Gastrocnemius medialis (tissue), 4 donors: ENCODE measurements at regions not wholly inside any gene's neighbourhood (a gene's known extent, or its start where the extent isn't known, plus 50 kb on each side); places are given as distances from the start of the nearest gene placed in this dataset.

ENCODE experiments used
- ATAC-seq, 2 donors: fragments of 150-250 bp; one replicate each; pipeline ENCODE4 v1.9.1; 2016
- DNase-seq, 2 donors: peaks; one replicate each; pipeline ENCODE4 v3.0.0-alpha.2; 2019
- H3K27ac ChIP-seq, 4 donors: fragments of 200-600 bp; sonication (generic); 1 replicate in 1 of 4; 2 replicates in 3 of 4; pipeline ENCODE4 v1.5.1; 2016 to 2018; ENCODE audit warnings: mild to moderate bottlenecking in 2 of 4, moderate library complexity in 1 of 4
- H3K27me3 ChIP-seq, 3 donors: fragments of 200-600 bp; sonication (generic) in 2 of 3; 1 replicate in 1 of 3; 2 replicates in 2 of 3; pipeline versions ENCODE4 v1.5.1 to v1.6.0; 2016 to 2019; ENCODE audit warnings: mild to moderate bottlenecking in 1 of 3, moderate library complexity in 1 of 3
- H3K36me3 ChIP-seq, 2 donors: fragments of 200-600 bp; sonication (generic) in 1 of 2; one replicate each; pipeline ENCODE4 v1.5.1; 2017 to 2018
- H3K4me1 ChIP-seq, 2 donors: fragments of 200-600 bp; sonication (generic) in 1 of 2; one replicate each; pipeline ENCODE4 v1.5.1; 2016 to 2017; ENCODE audit warnings: mild to moderate bottlenecking in 2 of 2
- H3K4me3 ChIP-seq, 4 donors: fragments of 200-600 bp; sonication (generic) in 3 of 4; 1 replicate in 1 of 4; 2 replicates in 3 of 4; pipeline ENCODE4 v1.5.1; 2016 to 2019; ENCODE audit warnings: mild to moderate bottlenecking in 2 of 4
- H3K9me3 ChIP-seq, 3 donors: fragments of 200-600 bp; sonication (generic) in 2 of 3; 1 replicate in 1 of 3; 2 replicates in 2 of 3; pipeline ENCODE4 v1.5.1; 2016 to 2019
- POLR2A ChIP-seq, 2 donors: fragments of 450-650 bp; IDR thresholded peaks; one replicate each; pipeline ENCODE4 v1.6.1; 2017; ENCODE audit warnings: antibody characterized with exemption in 2 of 2, mild to moderate bottlenecking in 2 of 2, moderate library complexity in 2 of 2
- in situ Hi-C, 4 donors: fragments of 200-750 bp; cut with MboI; loops; one replicate each; pipeline versions ENCODE4 v1.15.0 to v1.8.0; 2017; ENCODE audit warnings: low sequenced_read_pairs in 4 of 4
- intact Hi-C: fragments of 100-400 bp; cut with DNase I; formaldehyde crosslinking; loops from one replicate; pipeline ENCODE4 v1.15.1; 2023; ENCODE audit warnings: low total_unique reads
- TF ChIP-seq, protein P1 (sequence below), 5 experiments: fragments of 450-650 bp in 3 of 5; fragments of 200-600 bp in 2 of 5; sonication (generic) in 2 of 5; IDR thresholded peaks in 4 of 5; conservative IDR thresholded peaks in 1 of 5; 1 replicate in 4 of 5; 2 replicates in 1 of 5; pipeline ENCODE4 v1.5.1; 2016 to 2019; ENCODE audit warnings: antibody characterized with exemption in 5 of 5, mild to moderate bottlenecking in 3 of 5, moderate library complexity in 3 of 5

DNA sequence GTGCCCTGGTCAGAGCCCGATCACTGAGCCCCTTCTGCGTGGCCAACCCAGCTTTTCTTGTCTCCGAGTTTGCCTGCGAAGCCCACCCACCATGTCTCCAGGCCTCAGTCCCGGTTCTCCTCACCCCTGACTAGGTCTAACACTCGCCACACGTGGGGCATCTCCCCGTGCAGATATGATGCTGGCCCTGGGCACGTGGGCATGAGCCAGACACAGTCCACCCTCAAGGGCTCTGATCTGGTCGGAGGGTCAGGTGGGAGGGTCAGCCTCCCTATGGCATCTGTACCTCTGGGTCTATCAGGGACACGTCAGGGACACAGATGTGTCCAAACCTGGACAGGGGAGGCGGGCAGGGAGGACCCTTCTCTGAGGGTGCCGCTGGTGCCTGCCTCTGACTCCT is 95.4 kb downstream of the RHOB start:
- DNase-seq (peak in 1 of 2 donors; percentile 19), ATAC-seq (no peak)
- H3K27ac ChIP-seq, result peak overlapping the region; percentile 74 to 96 (median 91)
- intact Hi-C loops, result no loop called here
- TF ChIP-seq, protein P1, sequence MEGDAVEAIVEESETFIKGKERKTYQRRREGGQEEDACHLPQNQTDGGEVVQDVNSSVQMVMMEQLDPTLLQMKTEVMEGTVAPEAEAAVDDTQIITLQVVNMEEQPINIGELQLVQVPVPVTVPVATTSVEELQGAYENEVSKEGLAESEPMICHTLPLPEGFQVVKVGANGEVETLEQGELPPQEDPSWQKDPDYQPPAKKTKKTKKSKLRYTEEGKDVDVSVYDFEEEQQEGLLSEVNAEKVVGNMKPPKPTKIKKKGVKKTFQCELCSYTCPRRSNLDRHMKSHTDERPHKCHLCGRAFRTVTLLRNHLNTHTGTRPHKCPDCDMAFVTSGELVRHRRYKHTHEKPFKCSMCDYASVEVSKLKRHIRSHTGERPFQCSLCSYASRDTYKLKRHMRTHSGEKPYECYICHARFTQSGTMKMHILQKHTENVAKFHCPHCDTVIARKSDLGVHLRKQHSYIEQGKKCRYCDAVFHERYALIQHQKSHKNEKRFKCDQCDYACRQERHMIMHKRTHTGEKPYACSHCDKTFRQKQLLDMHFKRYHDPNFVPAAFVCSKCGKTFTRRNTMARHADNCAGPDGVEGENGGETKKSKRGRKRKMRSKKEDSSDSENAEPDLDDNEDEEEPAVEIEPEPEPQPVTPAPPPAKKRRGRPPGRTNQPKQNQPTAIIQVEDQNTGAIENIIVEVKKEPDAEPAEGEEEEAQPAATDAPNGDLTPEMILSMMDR (IDR thresholded peaks at IDR 0.05 in 4 of 5, conservative IDR thresholded peaks at IDR 0.05 in 1 of 5), result no peak
- TF ChIP-seq POLR2A (IDR thresholded peaks at IDR 0.05), result no peak
- H3K4me3 ChIP-seq, result no peak overlapping the region
- in situ Hi-C loops, result loop anchor here in 2 of 4 donors (10.0 kb wide), 2 partner anchors 73 to 97 kb away; partner anchors contain the start of gene RHOB (in 1 of the 2)
- no peaks in the 10 kb centered on the region for H3K36me3 ChIP-seq
- H3K9me3 ChIP-seq, result no peaks in the 10 kb centered on the region
- H3K4me1 ChIP-seq, result peaks cover 48 to 52% of the 10 kb centered on the region in 2 donors
- H3K27me3 ChIP-seq, result no peaks in the 10 kb centered on the region

DNA sequence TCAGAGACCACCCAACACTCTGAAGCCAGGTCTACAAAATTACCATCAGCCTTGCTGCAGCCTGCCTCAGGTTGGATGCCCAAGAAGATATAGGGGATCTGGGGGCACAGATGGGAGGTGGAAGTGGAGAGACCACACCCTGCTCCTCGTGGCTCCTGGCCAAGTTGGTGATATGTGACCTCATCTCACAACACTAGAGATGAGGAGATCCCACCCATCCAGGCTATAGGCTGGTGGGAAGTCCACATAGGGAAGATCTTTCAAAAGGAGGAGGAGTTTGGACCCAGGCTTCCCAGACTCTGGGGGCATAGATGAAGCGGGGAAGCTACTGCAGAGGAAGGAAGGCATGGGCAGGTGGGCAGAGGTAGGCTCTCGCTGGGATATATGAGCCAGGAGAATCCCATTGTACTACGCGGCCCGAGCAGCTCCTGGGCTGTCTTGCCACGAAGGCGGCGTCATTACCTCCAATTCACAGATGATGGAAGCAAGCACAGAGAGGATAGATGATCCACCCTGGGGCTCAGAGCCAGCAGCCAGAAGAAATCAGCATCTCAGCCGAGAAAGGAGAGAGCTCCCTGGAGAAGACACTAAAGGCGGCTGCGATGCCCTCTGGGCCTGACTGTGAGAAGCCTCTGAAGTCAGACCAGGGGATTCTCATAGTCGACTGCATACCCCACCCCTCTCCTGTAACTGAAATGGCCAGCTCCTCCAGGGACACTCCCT is 96.0 kb downstream of the RHOB start:
- Histone ChIP-seq H3K36me3 (no peaks in the 10 kb centered on the region), H3K4me1 (peaks cover 41 to 46% of the 10 kb centered on the region in 2 donors), H3K27ac (peak overlapping the region; percentile 74 to 96 (median 91)), H3K27me3 (no peaks in the 10 kb centered on the region), H3K4me3 (peak overlapping the region in 2 of 4 donors; percentile 2 to 6), H3K9me3 (no peaks in the 10 kb centered on the region)
- peak; percentile 64 to 75 for DNase-seq
- in situ Hi-C loops (loop anchor here in 2 of 4 donors (10.0 kb wide), 2 partner anchors 72 to 98 kb away; partner anchors contain the start of gene RHOB (in 1 of the 2)), intact Hi-C loops (no loop called here)
- ATAC-seq, result peak; percentile 17 to 20
- TF ChIP-seq, protein P1 (IDR thresholded peaks at IDR 0.05 in 4 of 5, conservative IDR thresholded peaks at IDR 0.05 in 1 of 5), result no peak
- no peak for TF ChIP-seq POLR2A (IDR thresholded peaks at IDR 0.05)

DNA sequence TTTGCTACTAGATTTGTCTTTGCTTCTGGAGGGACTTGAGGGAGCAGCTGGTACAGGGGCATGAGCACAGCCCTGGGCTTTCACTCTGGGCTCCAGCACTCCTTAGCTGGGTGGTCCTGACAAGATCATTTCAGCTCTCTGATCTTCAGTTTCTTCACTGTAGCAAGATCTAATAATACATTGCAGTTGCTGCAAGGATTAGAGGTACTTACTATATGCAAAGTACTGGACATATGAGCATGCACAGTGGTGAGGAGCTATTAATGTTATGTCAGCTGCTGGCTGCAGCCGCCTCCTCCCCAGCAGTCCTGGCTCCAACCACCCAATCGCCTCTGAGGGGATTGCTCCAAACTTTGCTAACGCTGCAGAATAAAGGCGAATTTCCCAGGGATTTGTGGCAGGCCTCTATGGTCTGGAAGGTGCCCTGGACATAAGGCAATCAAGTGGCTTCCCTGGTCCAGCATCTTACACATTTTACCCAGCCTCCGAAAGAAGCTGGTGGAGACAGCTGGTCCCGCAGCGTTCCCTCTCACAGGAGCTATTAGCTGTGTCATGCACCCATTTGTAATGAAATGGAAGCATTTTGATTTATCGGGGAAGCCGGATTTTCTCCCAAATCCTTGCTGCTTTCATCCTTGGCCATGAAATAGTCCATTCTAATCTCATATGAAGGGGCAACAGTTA is 96.7 kb downstream of the RHOB start:
- ATAC-seq, result peak; percentile 40 to 43
- peak overlapping the region; percentile 74 to 96 (median 91) for H3K27ac ChIP-seq
- DNase-seq, result peak; percentile 53 to 64
- peak in 1 of 2 donors; percentile 61 for TF ChIP-seq POLR2A (IDR thresholded peaks at IDR 0.05)
- TF ChIP-seq, protein P1 (IDR thresholded peaks at IDR 0.05 in 4 of 5, conservative IDR thresholded peaks at IDR 0.05 in 1 of 5), result peak in 1 of 5 experiments; percentile 12
- H3K9me3 ChIP-seq, result no peaks in the 10 kb centered on the region
- H3K36me3 ChIP-seq, result no peaks in the 10 kb centered on the region
- H3K4me1 ChIP-seq, result peaks cover 34 to 42% of the 10 kb centered on the region in 2 donors
- no peaks in the 10 kb centered on the region for H3K27me3 ChIP-seq
- intact Hi-C loops (no loop called here), in situ Hi-C loops (loop anchor here in 2 of 4 donors (10.0 kb wide), 2 partner anchors 71 to 99 kb away; partner anchors contain the start of gene RHOB (in 1 of the 2))
- peak overlapping the region in 2 of 4 donors; percentile 2 to 6 for H3K4me3 ChIP-seq

DNA sequence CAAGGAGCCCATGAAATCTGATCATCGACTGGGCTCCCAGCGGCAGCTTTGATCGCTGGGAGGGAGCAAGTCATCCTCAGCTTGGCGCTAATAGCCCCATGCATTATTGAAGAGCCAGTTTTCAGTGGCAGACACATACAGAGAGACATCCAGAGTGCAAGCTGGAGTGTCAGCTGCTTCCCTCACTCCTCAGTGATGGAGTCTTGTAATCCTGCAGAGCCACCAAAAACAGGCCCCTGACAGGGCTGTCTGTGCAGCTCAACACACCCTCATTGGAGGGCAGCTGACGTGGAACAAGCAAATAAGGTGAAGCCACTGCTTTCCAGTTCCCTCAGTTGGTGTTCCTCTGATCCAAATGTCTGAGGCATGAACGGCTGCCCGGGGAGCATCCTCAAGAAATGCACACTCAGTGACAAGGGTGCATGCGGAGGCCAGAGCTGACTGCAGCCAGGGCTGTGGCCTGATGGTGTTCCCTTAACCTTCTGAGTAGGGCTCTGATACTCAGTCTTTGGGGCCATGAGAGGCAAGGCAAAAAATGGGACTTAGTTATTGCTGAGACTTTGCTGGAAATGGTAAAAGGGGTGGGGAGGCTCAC is 97.4 kb downstream of the RHOB start:
- ATAC-seq (no peak), DNase-seq (peak in 1 of 2 donors; percentile 13)
- peak overlapping the region; percentile 74 to 96 (median 91) for H3K27ac ChIP-seq
- peaks cover 28 to 37% of the 10 kb centered on the region in 2 donors for H3K4me1 ChIP-seq
- TF ChIP-seq, protein P1 (IDR thresholded peaks at IDR 0.05 in 4 of 5, conservative IDR thresholded peaks at IDR 0.05 in 1 of 5), result no peak
- TF ChIP-seq POLR2A (IDR thresholded peaks at IDR 0.05), result no peak
- intact Hi-C loops (no loop called here), in situ Hi-C loops (loop anchor here in 2 of 4 donors (10.0 kb wide), 2 partner anchors 71 to 99 kb away; partner anchors contain the start of gene RHOB (in 1 of the 2))
- H3K9me3 ChIP-seq, result no peaks in the 10 kb centered on the region
- no peaks in the 10 kb centered on the region for H3K36me3 ChIP-seq
- peak overlapping the region in 1 of 4 donors; percentile 2 for H3K4me3 ChIP-seq
- H3K27me3 ChIP-seq, result no peaks in the 10 kb centered on the region
